LoVo (cell line): ENCODE measurements at regions not wholly inside any gene's neighbourhood (a gene's known extent, or its start where the extent isn't known, plus 50 kb on each side); places are given as distances from the start of the nearest gene placed in this dataset.
"Not testable (repeated sequence)": the region's sequence is repeated elsewhere in the genome, so short reads cannot be mapped to it uniquely, and the experiment has no call there.

Source experiments
- DNase-seq: peaks from one replicate; pipeline ENCODE4 v3.0.0-alpha.2; 2016; ENCODE audit warnings: low spot score

GRCh38 chr15:92825985-92826384, 74.1 kb upstream of the CHD2 start:
- DNase-seq = no peak

- DNase-seq = not testable (repeated sequence)
Measured at GRCh38 chr15:92827991-92828390, 72.1 kb upstream of the CHD2 start.

- no peak for DNase-seq
Measured at GRCh38 chr15:92829875-92830274, 70.2 kb upstream of the CHD2 start.

DNA sequence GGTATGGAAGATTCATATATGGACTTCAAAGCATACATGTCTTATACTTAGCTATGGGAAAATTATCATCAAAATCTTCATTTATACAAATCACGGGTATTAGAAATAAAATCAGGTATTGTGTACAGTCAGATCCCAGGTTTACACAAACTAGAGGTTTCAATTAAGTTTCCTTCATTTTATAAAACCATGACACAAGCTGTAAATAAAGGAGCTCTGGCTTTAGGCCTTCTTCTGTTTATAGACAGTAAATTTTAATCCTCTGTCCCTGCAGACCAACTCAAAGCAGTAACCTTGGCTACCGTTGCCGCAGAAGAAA, 68.8 kb upstream of the CHD2 start:
- DNase-seq = no peak

GRCh38 chr15:92831655-92832328, 68.3 kb upstream of the CHD2 start:
- peak; percentile 94 for DNase-seq

GRCh38 chr15:92833106-92833433, 67.1 kb upstream of the CHD2 start:
- DNase-seq = no peak

GRCh38 chr15:92833493-92834271, 66.4 kb upstream of the CHD2 start:
- no peak for DNase-seq

DNA sequence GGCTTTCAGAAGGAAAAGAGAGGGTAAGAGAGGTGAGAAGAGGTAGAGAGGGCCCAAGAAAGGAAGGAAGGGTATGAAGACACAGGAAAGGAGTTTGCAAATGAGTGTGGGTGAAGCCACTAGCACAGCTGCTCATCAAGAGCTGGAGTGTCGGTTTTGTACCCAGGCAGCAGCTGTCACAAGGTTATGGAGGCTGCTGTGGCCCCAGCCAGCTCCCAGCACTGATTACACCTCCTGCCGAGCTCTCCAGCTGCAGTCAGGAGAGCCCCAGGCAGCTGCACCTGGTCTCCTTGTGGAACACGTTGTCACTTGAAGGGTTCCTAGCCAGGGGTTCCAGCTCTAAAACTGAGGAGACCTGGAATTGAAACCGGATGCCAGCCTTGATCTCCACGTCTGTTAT, 60.4 kb upstream of the CHD2 start:
- no peak for DNase-seq

DNA sequence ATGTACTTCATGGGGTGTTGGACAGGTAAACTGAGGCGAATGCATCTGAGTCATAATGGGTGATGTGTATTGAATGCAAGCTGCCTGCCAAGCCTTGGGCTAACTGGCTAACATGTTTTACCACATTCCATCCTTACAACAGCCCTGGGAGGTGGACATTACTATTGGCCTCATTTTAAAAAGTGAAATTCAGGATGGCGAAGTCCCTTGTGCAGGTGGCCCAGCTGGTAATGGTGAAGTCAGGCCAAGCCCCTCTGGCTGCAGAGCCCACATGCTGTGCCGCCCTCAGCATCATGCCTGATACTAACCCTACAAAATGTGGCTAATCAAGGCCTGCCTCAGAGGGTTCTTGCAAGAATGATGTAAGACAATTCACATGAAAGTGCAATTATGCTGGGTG, 60.0 kb upstream of the CHD2 start:
- no peak for DNase-seq

- DNase-seq = no peak
Measured at GRCh38 chr15:92843326-92843725, 56.8 kb upstream of the CHD2 start.

DNA sequence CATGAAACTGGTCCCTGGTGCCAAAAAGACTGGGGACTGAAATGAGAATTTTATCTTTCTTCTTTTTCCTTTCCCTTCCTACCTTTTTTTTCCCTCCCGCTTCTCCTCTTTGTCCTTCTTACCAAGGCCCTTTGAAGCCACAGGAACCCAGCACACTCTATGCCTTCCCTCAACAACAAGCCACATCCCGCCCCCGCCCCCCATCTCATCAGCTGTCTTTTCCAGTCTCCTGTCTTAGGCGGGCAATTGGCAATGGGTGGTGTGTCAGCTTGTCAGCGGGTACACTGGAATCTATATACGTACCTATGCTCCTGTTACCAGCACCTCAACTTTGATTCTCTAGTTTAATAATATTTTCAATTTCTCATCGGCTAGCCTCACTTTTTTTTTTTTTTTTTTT, 56.3 kb upstream of the CHD2 start:
- DNase-seq = no peak

DNA sequence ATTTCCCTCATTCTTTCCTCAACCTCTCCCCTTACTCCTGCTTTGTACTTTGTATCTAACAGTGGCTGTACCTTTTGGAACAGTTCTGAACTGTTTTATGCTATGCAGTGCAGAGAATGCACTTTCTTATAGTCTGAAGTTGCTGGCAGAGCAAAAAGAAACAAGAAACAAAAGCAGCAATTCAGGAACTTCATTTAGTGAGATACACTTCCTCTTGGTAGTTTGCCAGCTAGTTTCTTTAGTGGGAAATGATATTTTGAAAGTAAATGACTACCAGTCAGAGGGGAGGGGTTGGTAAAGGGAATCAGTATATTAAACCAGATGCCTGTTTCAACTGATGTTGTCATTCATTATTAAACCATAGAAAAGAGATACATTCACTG, 55.0 kb upstream of the CHD2 start:
- DNase-seq = peak; percentile 90

GRCh38 chr15:92846741-92847140, 53.4 kb upstream of the CHD2 start:
- no peak for DNase-seq

DNA sequence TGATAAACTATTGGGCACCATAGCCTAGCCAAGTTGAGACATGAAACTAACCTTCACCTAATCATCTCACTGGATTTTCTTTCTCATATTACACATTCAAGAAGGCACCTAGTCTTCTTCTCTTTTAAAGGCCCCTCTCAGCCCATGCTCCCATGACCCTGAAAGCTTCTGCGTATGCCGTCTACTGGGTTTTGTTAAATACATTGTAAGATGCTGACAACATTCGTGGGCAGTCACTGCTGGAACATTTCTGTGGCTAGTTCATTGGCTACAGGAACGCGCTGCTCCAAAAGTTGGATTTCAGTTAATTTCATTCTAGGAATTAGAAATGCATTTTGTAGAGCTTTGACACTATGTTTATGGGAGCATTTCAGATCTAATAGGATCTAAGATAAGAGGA, 52.3 kb upstream of the CHD2 start:
- DNase-seq = no peak

DNA sequence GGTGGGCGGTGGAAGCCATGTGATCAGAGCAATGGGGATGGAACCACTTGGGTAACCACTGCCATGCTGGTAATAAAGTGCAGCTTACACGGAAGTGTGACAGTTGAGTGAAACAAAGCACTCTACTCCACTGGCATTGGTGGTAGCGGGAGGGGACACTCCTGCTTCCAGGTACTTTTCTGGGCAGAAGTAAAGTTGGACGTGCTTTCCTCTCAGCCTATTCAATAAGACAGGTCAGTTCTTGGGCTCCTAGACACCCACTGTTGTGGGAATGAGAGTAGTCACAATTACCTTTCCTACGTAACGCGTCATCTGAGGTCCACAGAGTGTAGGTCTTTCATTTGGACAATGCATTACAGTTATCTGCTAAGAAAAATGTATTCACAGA, 51.7 kb upstream of the CHD2 start:
- no peak for DNase-seq

GRCh38 chr15:92848852-92849598, 51.1 kb upstream of the CHD2 start:
- DNase-seq = no peak

DNA sequence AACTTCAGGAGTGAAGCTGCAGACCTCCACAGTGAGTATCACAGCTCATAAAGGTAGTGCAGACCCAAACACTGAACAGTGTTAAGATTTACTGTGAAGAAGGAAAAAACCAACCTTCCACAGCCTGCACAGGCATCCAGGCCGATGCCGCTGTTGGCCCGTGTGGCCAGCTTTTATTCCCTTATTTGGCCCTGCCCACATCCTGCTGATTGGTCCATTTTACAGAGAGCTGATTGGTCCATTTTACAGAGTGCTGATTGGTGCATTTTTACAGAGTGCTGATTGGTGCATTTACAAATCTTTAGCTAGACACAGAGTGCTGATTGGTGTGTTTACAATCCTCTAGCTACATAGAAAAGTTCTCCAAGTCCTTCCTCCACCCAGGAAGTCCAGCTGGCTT, 49.9 kb upstream of the CHD2 start:
- not testable (repeated sequence) for DNase-seq
